Chondrocyte (in vitro differentiated cells): ENCODE measurements at regions not wholly inside any gene's neighbourhood (a gene's known extent, or its start where the extent isn't known, plus 50 kb on each side); places are given as distances from the start of the nearest gene placed in this dataset.
"Not testable (repeated sequence)": the region's sequence is repeated elsewhere in the genome, so short reads cannot be mapped to it uniquely, and the experiment has no call there.

ENCODE experiments used
- DNase-seq: peaks from one replicate; pipeline ENCODE4 v3.0.0; 2021; ENCODE audit warnings: mixed read lengths, low spot score
- H3K27ac Mint-ChIP-seq: one replicate; pipeline ENCODE4 v1.8.0; 2021; ENCODE audit warnings: mild to moderate bottlenecking, moderate library complexity, mixed read lengths; ENCODE audit not compliant: unreplicated experiment
- H3K27me3 Mint-ChIP-seq: 2 replicates; pipeline ENCODE4 v1.8.0; 2021; ENCODE audit warnings: low read depth, mixed read lengths
- H3K36me3 Mint-ChIP-seq: 2 replicates; pipeline ENCODE4 v1.8.0; 2021; ENCODE audit warnings: low read depth, mixed read lengths
- H3K4me1 Mint-ChIP-seq: 2 replicates; pipeline ENCODE4 v1.8.0; 2021; ENCODE audit warnings: low read depth, mild to moderate bottlenecking, mixed read lengths
- H3K4me3 Mint-ChIP-seq: one replicate; pipeline ENCODE4 v1.8.0; 2021; ENCODE audit warnings: mild to moderate bottlenecking, moderate library complexity, mixed read lengths; ENCODE audit not compliant: unreplicated experiment
- H3K9me3 Mint-ChIP-seq: 2 replicates; pipeline ENCODE4 v1.8.0; 2021; ENCODE audit warnings: low read depth, mixed read lengths
- CTCF ChIP-seq: fragments of 200-600 bp; sonication (generic); IDR thresholded peaks from 2 replicates; pipeline ENCODE4 v1.5.0; 2021; ENCODE audit warnings: antibody characterized with exemption, mild to moderate bottlenecking, moderate library complexity

GRCh38 chr6:82553863-82554531 lies 190.4 kb downstream of the TPBG start:
- H3K9me3 Mint-ChIP-seq, result no peaks in the 10 kb centered on the region
- no peak overlapping the region for H3K4me3 Mint-ChIP-seq
- no peaks in the 10 kb centered on the region for H3K4me1 Mint-ChIP-seq
- no peak overlapping the region for H3K27ac Mint-ChIP-seq
- peaks cover 24% of the 10 kb centered on the region for H3K27me3 Mint-ChIP-seq
- H3K36me3 Mint-ChIP-seq, result no peaks in the 10 kb centered on the region
- DNase-seq, result no peak
- no peak for TF ChIP-seq CTCF

- no peak for DNase-seq
- TF ChIP-seq CTCF, result no peak
- H3K4me1 Mint-ChIP-seq, result no peaks in the 10 kb centered on the region
- H3K27me3 Mint-ChIP-seq, result peaks cover 24% of the 10 kb centered on the region
- no peak overlapping the region for H3K4me3 Mint-ChIP-seq
- H3K36me3 Mint-ChIP-seq, result no peaks in the 10 kb centered on the region
- H3K27ac Mint-ChIP-seq, result no peak overlapping the region
- H3K9me3 Mint-ChIP-seq, result no peaks in the 10 kb centered on the region
Observed at GRCh38 chr6:82554666-82555065, 191.0 kb downstream of the TPBG start.

- Mint-ChIP-seq H3K36me3 (no peaks in the 10 kb centered on the region), H3K27me3 (peaks cover 24% of the 10 kb centered on the region), H3K9me3 (no peaks in the 10 kb centered on the region), H3K4me1 (no peaks in the 10 kb centered on the region), H3K4me3 (no peak overlapping the region), H3K27ac (no peak overlapping the region)
- TF ChIP-seq CTCF, result no peak
- DNase-seq, result no peak
Observed at GRCh38 chr6:82555801-82556200, 192.2 kb downstream of the TPBG start.

GRCh38 chr6:82558531-82558930 lies 194.9 kb downstream of the TPBG start:
- not testable (repeated sequence) for H3K4me1 Mint-ChIP-seq, H3K36me3 Mint-ChIP-seq, DNase-seq, H3K27ac Mint-ChIP-seq, H3K9me3 Mint-ChIP-seq, H3K4me3 Mint-ChIP-seq
- H3K27me3 Mint-ChIP-seq, result peaks cover 22% of the 10 kb centered on the region

- Mint-ChIP-seq H3K27me3 (peaks cover 6% of the 10 kb centered on the region), H3K27ac (no peak overlapping the region), H3K4me3 (no peak overlapping the region), H3K9me3 (no peaks in the 10 kb centered on the region), H3K36me3 (no peaks in the 10 kb centered on the region), H3K4me1 (peaks cover 6% of the 10 kb centered on the region)
- no peak for DNase-seq
- TF ChIP-seq CTCF, result no peak
Observed at GRCh38 chr6:82567621-82568020, 204.0 kb downstream of the TPBG start.

- H3K27me3 Mint-ChIP-seq, result peaks cover 6% of the 10 kb centered on the region
- DNase-seq, result no peak
- TF ChIP-seq CTCF, result no peak
- H3K9me3 Mint-ChIP-seq, result no peaks in the 10 kb centered on the region
- no peaks in the 10 kb centered on the region for H3K36me3 Mint-ChIP-seq
- peaks cover 9% of the 10 kb centered on the region for H3K4me1 Mint-ChIP-seq
- no peak overlapping the region for H3K4me3 Mint-ChIP-seq
- no peak overlapping the region for H3K27ac Mint-ChIP-seq
Observed at GRCh38 chr6:82568290-82568993, 204.8 kb downstream of the TPBG start.
